Left lung (tissue), 4 donors: ENCODE measurements at regions not wholly inside any gene's neighbourhood (a gene's known extent, or its start where the extent isn't known, plus 50 kb on each side); places are given as distances from the start of the nearest gene placed in this dataset.

Experiments
- ATAC-seq: fragments of 200-7000 bp; cut with Tn5 transposase; one replicate; pipeline ENCODE4 v1.9.1; 2020; ENCODE audit warnings: moderate library complexity
- DNase-seq, 4 donors: peaks; one replicate each; pipeline ENCODE4 v3.0.0-alpha.2; 2013 to 2020
- H3K27ac ChIP-seq, 2 donors: fragments of 200-600 bp; sonication (generic) in 1 of 2; one replicate each; pipeline versions ENCODE4 v1.5.0 to v1.8.0; 2020 to 2021
- H3K27me3 ChIP-seq, 2 donors: fragments of 200-600 bp; sonication (generic) in 1 of 2; one replicate each; pipeline versions ENCODE4 v1.5.0 to v1.8.0; 2020 to 2021
- H3K36me3 ChIP-seq, 2 donors: fragments of 200-600 bp; sonication (generic) in 1 of 2; one replicate each; pipeline versions ENCODE4 v1.5.0 to v1.8.0; 2020 to 2021
- H3K4me1 ChIP-seq, 2 donors: fragments of 200-600 bp; one replicate each; pipeline ENCODE4 v1.8.0; 2021
- H3K4me3 ChIP-seq, 2 donors: fragments of 200-600 bp; sonication (generic) in 1 of 2; one replicate each; pipeline versions ENCODE4 v1.5.0 to v1.8.0; 2020 to 2021; ENCODE audit warnings: mild to moderate bottlenecking in 1 of 2
- H3K9me3 ChIP-seq, 2 donors: fragments of 200-600 bp; sonication (generic) in 1 of 2; one replicate each; pipeline versions ENCODE4 v1.5.0 to v1.8.0; 2020 to 2021
- intact Hi-C, 2 donors: fragments of 100-400 bp; cut with DNase I; formaldehyde crosslinking; loops; one replicate each; pipeline versions ENCODE4 v1.11.2 to v1.14.2; 2022
- TF ChIP-seq, protein P1 (sequence below), 2 donors: fragments of 200-600 bp; sonication (generic) in 1 of 2; IDR thresholded peaks; one replicate each; pipeline versions ENCODE4 v1.5.0 to v1.8.0; 2021; ENCODE audit warnings: antibody characterized with exemption in 2 of 2
- donor health status: DM: no; HTN: yes; CAD: no.
- donor health status: DM: no; HTN: no; CAD: no.

GRCh38 chr13:33611121-33611805, 206.7 kb upstream of the RFC3 start:
- DNase-seq = peak in 3 of 4 donors; percentile 41 to 83 (median 75)
- Histone ChIP-seq H3K4me3 (no peak overlapping the region), H3K9me3 (no peaks in the 10 kb centered on the region), H3K27ac (peak overlapping the region; percentile 53 to 67), H3K36me3 (no peaks in the 10 kb centered on the region), H3K27me3 (no peaks in the 10 kb centered on the region), H3K4me1 (peaks cover 0 to 7% of the 10 kb centered on the region in 2 donors)
- TF ChIP-seq, protein P1, sequence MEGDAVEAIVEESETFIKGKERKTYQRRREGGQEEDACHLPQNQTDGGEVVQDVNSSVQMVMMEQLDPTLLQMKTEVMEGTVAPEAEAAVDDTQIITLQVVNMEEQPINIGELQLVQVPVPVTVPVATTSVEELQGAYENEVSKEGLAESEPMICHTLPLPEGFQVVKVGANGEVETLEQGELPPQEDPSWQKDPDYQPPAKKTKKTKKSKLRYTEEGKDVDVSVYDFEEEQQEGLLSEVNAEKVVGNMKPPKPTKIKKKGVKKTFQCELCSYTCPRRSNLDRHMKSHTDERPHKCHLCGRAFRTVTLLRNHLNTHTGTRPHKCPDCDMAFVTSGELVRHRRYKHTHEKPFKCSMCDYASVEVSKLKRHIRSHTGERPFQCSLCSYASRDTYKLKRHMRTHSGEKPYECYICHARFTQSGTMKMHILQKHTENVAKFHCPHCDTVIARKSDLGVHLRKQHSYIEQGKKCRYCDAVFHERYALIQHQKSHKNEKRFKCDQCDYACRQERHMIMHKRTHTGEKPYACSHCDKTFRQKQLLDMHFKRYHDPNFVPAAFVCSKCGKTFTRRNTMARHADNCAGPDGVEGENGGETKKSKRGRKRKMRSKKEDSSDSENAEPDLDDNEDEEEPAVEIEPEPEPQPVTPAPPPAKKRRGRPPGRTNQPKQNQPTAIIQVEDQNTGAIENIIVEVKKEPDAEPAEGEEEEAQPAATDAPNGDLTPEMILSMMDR (IDR thresholded peaks at IDR 0.05) = no peak
- peak; percentile 79 for ATAC-seq
- intact Hi-C loops = no loop called here

DNA sequence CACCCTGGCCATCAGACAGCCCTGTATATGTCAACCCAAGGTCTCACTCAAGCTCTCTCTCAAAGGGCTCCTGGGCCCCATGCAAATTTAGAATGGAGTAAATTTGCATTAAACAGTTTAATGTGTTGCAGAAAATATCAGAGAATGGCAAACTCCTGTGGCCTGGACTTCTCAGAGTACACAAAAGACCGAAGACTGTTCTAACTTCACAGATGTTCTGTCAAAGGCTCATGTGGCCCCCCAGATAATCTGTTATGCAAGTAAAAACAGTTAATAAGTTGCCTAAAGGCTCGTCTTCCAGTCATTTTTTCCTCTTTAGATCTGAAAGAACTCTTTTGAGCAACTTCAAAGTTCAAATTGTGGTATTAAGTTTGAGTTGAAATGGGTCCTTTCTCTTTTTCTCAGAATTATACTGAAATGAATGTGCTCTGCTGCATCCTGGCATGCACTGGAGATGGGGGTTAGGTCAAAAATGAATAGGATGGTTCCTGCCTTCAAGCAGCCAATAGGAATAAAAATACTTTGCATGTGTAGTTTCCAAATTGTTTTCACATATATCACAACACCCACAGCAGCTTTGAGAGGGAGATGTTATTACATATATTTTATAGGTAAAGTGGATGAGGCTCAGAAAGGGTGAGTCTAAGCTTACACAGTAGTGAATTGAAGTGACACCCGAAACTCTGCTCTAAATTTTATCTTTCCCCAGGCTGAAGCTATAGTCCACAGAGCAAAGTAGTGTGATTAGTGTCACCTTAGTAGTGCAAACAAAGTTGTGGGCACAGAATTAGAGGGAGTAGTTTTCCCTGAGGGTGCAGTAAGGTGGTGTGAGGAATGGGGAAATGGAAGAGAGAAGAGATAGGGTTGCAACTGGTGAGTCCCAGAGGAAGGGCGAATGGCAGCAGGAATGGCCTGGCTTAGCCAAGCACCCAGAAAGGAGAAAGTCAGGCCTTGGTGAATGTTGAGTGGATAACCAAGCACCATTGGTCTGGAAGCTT, 205.0 kb upstream of the RFC3 start:
- Histone ChIP-seq H3K4me3 (no peak overlapping the region), H3K9me3 (no peaks in the 10 kb centered on the region), H3K4me1 (peaks cover 0 to 7% of the 10 kb centered on the region in 2 donors), H3K27ac (no peak overlapping the region), H3K36me3 (no peaks in the 10 kb centered on the region), H3K27me3 (no peaks in the 10 kb centered on the region)
- TF ChIP-seq, protein P1 (IDR thresholded peaks at IDR 0.05) = no peak
- DNase-seq (no peak), ATAC-seq (no peak)
- intact Hi-C loops = no loop called here

DNA sequence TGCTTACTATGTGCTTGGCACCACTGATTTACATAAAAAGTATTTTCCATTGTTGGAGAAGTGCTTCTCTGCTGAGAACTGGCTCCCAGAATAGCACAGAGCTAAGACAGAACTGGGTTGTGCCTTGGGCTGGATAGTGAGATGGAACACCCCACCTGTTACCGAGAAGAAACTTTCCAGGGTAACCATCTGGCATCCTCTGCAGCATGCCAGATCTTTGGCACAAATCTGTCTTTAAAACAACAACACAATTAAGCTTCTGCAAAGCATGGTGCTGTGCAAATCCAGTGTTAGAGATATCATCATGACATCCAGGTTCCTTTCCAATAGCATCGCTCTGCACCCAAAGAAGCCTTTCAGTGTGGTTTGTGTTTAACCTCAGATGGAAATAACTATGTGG, 202.5 kb upstream of the RFC3 start:
- Histone ChIP-seq H3K36me3 (no peaks in the 10 kb centered on the region), H3K27me3 (no peaks in the 10 kb centered on the region), H3K4me1 (peaks cover 0 to 7% of the 10 kb centered on the region in 2 donors), H3K27ac (no peak overlapping the region), H3K4me3 (no peak overlapping the region), H3K9me3 (no peaks in the 10 kb centered on the region)
- ATAC-seq = no peak
- TF ChIP-seq, protein P1 (IDR thresholded peaks at IDR 0.05) = no peak
- DNase-seq = no peak
- intact Hi-C loops = no loop called here

- no peaks in the 10 kb centered on the region for H3K36me3 ChIP-seq
- peaks cover 0 to 7% of the 10 kb centered on the region in 2 donors for H3K4me1 ChIP-seq
- H3K27me3 ChIP-seq = no peaks in the 10 kb centered on the region
- ATAC-seq (no peak), DNase-seq (no peak)
- H3K9me3 ChIP-seq = no peaks in the 10 kb centered on the region
- TF ChIP-seq, protein P1 (IDR thresholded peaks at IDR 0.05) = no peak
- intact Hi-C loops = no loop called here
- H3K4me3 ChIP-seq = no peak overlapping the region
- H3K27ac ChIP-seq = no peak overlapping the region
These were observed 201.8 kb upstream of the RFC3 start for GRCh38 chr13:33616130-33616529.

GRCh38 chr13:33617055-33617454, 200.9 kb upstream of the RFC3 start:
- Histone ChIP-seq H3K4me1 (no peaks in the 10 kb centered on the region), H3K27ac (no peak overlapping the region), H3K9me3 (no peaks in the 10 kb centered on the region), H3K4me3 (no peak overlapping the region), H3K36me3 (no peaks in the 10 kb centered on the region), H3K27me3 (no peaks in the 10 kb centered on the region)
- ATAC-seq = no peak
- TF ChIP-seq, protein P1 (IDR thresholded peaks at IDR 0.05) = no peak
- DNase-seq = no peak
- intact Hi-C loops = no loop called here
